Small intestine (tissue), 7 donors: ENCODE measurements at regions not wholly inside any gene's neighbourhood (a gene's known extent, or its start where the extent isn't known, plus 50 kb on each side); places are given as distances from the start of the nearest gene placed in this dataset.

ENCODE experiments used
- DNase-seq, 2 donors: peaks; one replicate each; pipeline versions ENCODE4 v3.0.0 to v3.0.0-alpha.2; 2013
- FAIRE-seq: peaks from 2 replicates; lab custom pipeline; 2012; peaks lifted over from hg19 to GRCh38; lab: Jason Lieb, UNC
- H3K27ac ChIP-seq, 3 donors: one replicate each; pipeline ENCODE4 v1.5.1; 2013; ENCODE audit warnings: low read length in 2 of 3, mild to moderate bottlenecking in 2 of 3, control low read depth in 1 of 3, inconsistent platforms in 1 of 3, low read depth in 1 of 3, moderate library complexity in 1 of 3
- H3K27me3 ChIP-seq, 3 donors: one replicate each; pipeline ENCODE4 v1.6.1; 2013; ENCODE audit warnings: low read length in 3 of 3, inconsistent platforms in 1 of 3; ENCODE audit not compliant: control insufficient read depth in 3 of 3, insufficient read depth in 3 of 3
- H3K36me3 ChIP-seq, 3 donors: one replicate each; pipeline ENCODE4 v1.6.1; 2013; ENCODE audit warnings: low read length in 3 of 3, inconsistent platforms in 1 of 3, low read depth in 1 of 3, mild to moderate bottlenecking in 1 of 3, moderate library complexity in 1 of 3; ENCODE audit not compliant: control insufficient read depth in 3 of 3, insufficient read depth in 2 of 3
- H3K4me1 ChIP-seq, 3 donors: one replicate each; pipeline ENCODE4 v1.6.1; 2013; ENCODE audit warnings: low read length in 2 of 3, inconsistent platforms in 1 of 3, low read depth in 1 of 3, mild to moderate bottlenecking in 1 of 3, moderate library complexity in 1 of 3; ENCODE audit not compliant: control insufficient read depth in 3 of 3, insufficient read depth in 2 of 3
- H3K4me3 ChIP-seq, 3 donors: one replicate each; pipeline ENCODE4 v1.5.1; 2013; ENCODE audit warnings: low read length in 3 of 3, control low read depth in 1 of 3, inconsistent platforms in 1 of 3, low read depth in 1 of 3, mild to moderate bottlenecking in 1 of 3, moderate library complexity in 1 of 3
- H3K9me3 ChIP-seq, 2 donors: one replicate each; pipeline ENCODE4 v1.6.1; 2013; ENCODE audit warnings: low read depth in 1 of 2, low read length in 1 of 2; ENCODE audit not compliant: control insufficient read depth in 2 of 2, insufficient read depth in 1 of 2
- WGBS, 3 donors: extraction: QIAGEN DNeasy Blood & Tissue Kit; methylation state at CpG; one replicate each; pipeline ENCODE4 v1.1.7; 2013; 5-methylcytosine and 5-hydroxymethylcytosine counted together
- donor health status: healthy with polysubstance abuse.
- donor health status: control.
- donor health status: control.
- donor health status: Bipolar disorder and iron deficiency.
- donor health status: healthy.

- Histone ChIP-seq H3K4me3 (no peak overlapping the region), H3K36me3 (no peaks in the 10 kb centered on the region), H3K27ac (no peak overlapping the region), H3K4me1 (no peaks in the 10 kb centered on the region), H3K27me3 (no peaks in the 10 kb centered on the region), H3K9me3 (no peaks in the 10 kb centered on the region)
- FAIRE-seq (no peak), DNase-seq (no peak)
These were observed 241.2 kb upstream of the SAMSN1 start for GRCh38 chr21:14787312-14787711.

- H3K27ac ChIP-seq = no peak overlapping the region
- no peaks in the 10 kb centered on the region for H3K27me3 ChIP-seq
- FAIRE-seq (no peak), DNase-seq (no peak)
- no peaks in the 10 kb centered on the region for H3K36me3 ChIP-seq
- no peaks in the 10 kb centered on the region for H3K9me3 ChIP-seq
- WGBS, 3 donors = 95 to 98% (median 96%) methylated on average over 2 of the region's 2 CpGs
- H3K4me3 ChIP-seq = no peak overlapping the region
- H3K4me1 ChIP-seq = no peaks in the 10 kb centered on the region
These were observed 239.6 kb upstream of the SAMSN1 start for GRCh38 chr21:14785679-14786078.

- no peaks in the 10 kb centered on the region for H3K4me1 ChIP-seq
- no peak overlapping the region for H3K4me3 ChIP-seq
- H3K36me3 ChIP-seq = no peaks in the 10 kb centered on the region
- FAIRE-seq = no peak
- H3K9me3 ChIP-seq = peaks cover 0 to under 1% of the 10 kb centered on the region in 2 donors
- WGBS, 3 donors = 38 to 46% (median 43%) methylated on average over 5 of the region's 5 CpGs
- H3K27ac ChIP-seq = no peak overlapping the region
- peak; percentile 31 to 40 for DNase-seq
- no peaks in the 10 kb centered on the region for H3K27me3 ChIP-seq
These were observed 227.7 kb upstream of the SAMSN1 start for GRCh38 chr21:14773777-14774345.

- FAIRE-seq (no peak), DNase-seq (no peak)
- Histone ChIP-seq H3K27ac (no peak overlapping the region), H3K36me3 (no peaks in the 10 kb centered on the region), H3K9me3 (no peaks in the 10 kb centered on the region), H3K4me3 (no peak overlapping the region), H3K27me3 (no peaks in the 10 kb centered on the region), H3K4me1 (no peaks in the 10 kb centered on the region)
- 64 to 86% (median 81%) methylated on average over 2 of the region's 2 CpGs for WGBS, 3 donors
These were observed 225.5 kb upstream of the SAMSN1 start for GRCh38 chr21:14771593-14771992.

GRCh38 chr21:14768042-14768441, 221.9 kb upstream of the SAMSN1 start:
- Histone ChIP-seq H3K36me3 (no peaks in the 10 kb centered on the region), H3K4me3 (no peak overlapping the region), H3K27ac (no peak overlapping the region), H3K4me1 (no peaks in the 10 kb centered on the region), H3K27me3 (no peaks in the 10 kb centered on the region), H3K9me3 (no peaks in the 10 kb centered on the region)
- FAIRE-seq (no peak), DNase-seq (no peak)
- 86 to 97% (median 87%) methylated on average over 2 of the region's 2 CpGs for WGBS, 3 donors

- 76 to 91% (median 78%) methylated on average over 3 of the region's 3 CpGs for WGBS, 3 donors
- Histone ChIP-seq H3K27ac (no peak overlapping the region), H3K4me3 (no peak overlapping the region), H3K27me3 (no peaks in the 10 kb centered on the region), H3K9me3 (no peaks in the 10 kb centered on the region), H3K4me1 (peaks cover 0 to 3% (median 0%) of the 10 kb centered on the region in 3 donors), H3K36me3 (no peaks in the 10 kb centered on the region)
- no peak for DNase-seq
- no peak for FAIRE-seq
These were observed 221.2 kb upstream of the SAMSN1 start for GRCh38 chr21:14767192-14767852.

GRCh38 chr21:14766241-14766640, 220.1 kb upstream of the SAMSN1 start:
- FAIRE-seq = no peak
- WGBS, 3 donors = 90 to 94% (median 90%) methylated on average over 5 of the region's 5 CpGs

GRCh38 chr21:14763695-14764064, 217.6 kb upstream of the SAMSN1 start:
- FAIRE-seq (no peak), DNase-seq (no peak)
- H3K9me3 ChIP-seq = no peaks in the 10 kb centered on the region
- no peaks in the 10 kb centered on the region for H3K36me3 ChIP-seq
- no peaks in the 10 kb centered on the region for H3K27me3 ChIP-seq
- peaks cover 0 to 3% (median 0%) of the 10 kb centered on the region in 3 donors for H3K4me1 ChIP-seq
- 59 to 80% (median 79%) methylated on average over 4 of the region's 4 CpGs for WGBS, 3 donors
- H3K4me3 ChIP-seq = no peak overlapping the region
- H3K27ac ChIP-seq = peak overlapping the region in 1 of 3 donors; percentile 72

More at GRCh38 chr21:14766241-14766640, 220.1 kb upstream of the SAMSN1 start:
- DNase-seq = no peak
- Histone ChIP-seq H3K4me3 (no peak overlapping the region), H3K4me1 (peaks cover 0 to 3% (median 0%) of the 10 kb centered on the region in 3 donors), H3K27ac (no peak overlapping the region), H3K9me3 (no peaks in the 10 kb centered on the region), H3K27me3 (no peaks in the 10 kb centered on the region), H3K36me3 (no peaks in the 10 kb centered on the region)
